SK-N-SH treated with all-trans-retinoic acid at 6 μM for 48 hours (cell line): ENCODE measurements at regions not wholly inside any gene's neighbourhood (a gene's known extent, or its start where the extent isn't known, plus 50 kb on each side); places are given as distances from the start of the nearest gene placed in this dataset.

Experiments
- ATAC-seq: fragments of 200-7000 bp; cut with Tn5 transposase; 3 replicates; pipeline ENCODE4 v1.9.1; 2020; ENCODE audit warnings: mild to moderate bottlenecking, moderate library complexity
- ARNTL ChIP-seq: fragments of 450-650 bp; formaldehyde crosslinking; IDR thresholded peaks from 2 replicates; pipeline ENCODE4 v1.5.0; 2020; ENCODE audit warnings: low read depth, mild to moderate bottlenecking, moderate library complexity, borderline replicate concordance
- BACH2 ChIP-seq: fragments of 250-450 bp; sonication (Bioruptor Pico); IDR thresholded peaks from 2 replicates; pipeline ENCODE4 v1.9.0; 2021; ENCODE audit warnings: mild to moderate bottlenecking, borderline replicate concordance
- CREB5 ChIP-seq: fragments of 250-450 bp; sonication (Bioruptor Pico); IDR thresholded peaks from 2 replicates; pipeline ENCODE4 v1.5.1; 2020; ENCODE audit warnings: low read depth, mild to moderate bottlenecking, moderate library complexity
- CSDC2 ChIP-seq: fragments of 250-450 bp; sonication (Bioruptor Pico); IDR thresholded peaks from 2 replicates; pipeline ENCODE4 v1.5.0; 2020; ENCODE audit warnings: mild to moderate bottlenecking, moderate library complexity
- CSRNP3 ChIP-seq: fragments of 250-450 bp; sonication (Bioruptor Pico); IDR thresholded peaks from 2 replicates; pipeline ENCODE4 v1.5.1; 2021; ENCODE audit warnings: mild to moderate bottlenecking, moderate library complexity
- ESRRG ChIP-seq: fragments of 250-450 bp; sonication (Bioruptor Pico); IDR thresholded peaks from 2 replicates; pipeline ENCODE4 v1.6.1; 2021; ENCODE audit warnings: mild to moderate bottlenecking
- GLIS3 ChIP-seq: fragments of 250-450 bp; sonication (Bioruptor Pico); IDR thresholded peaks from 2 replicates; pipeline ENCODE4 v1.5.0; 2020; ENCODE audit warnings: mild to moderate bottlenecking, moderate library complexity
- ISL1 ChIP-seq: fragments of 250-450 bp; sonication (Bioruptor Pico); IDR thresholded peaks from 2 replicates; pipeline ENCODE4 v2.1.2; 2022; ENCODE audit warnings: mild to moderate bottlenecking, moderate library complexity
- OSR1 ChIP-seq: fragments of 250-450 bp; sonication (Bioruptor Pico); IDR thresholded peaks from 2 replicates; pipeline ENCODE4 v1.8.0; 2022; ENCODE audit warnings: moderate library complexity, mild to moderate bottlenecking, inconsistent platforms
- PATZ1 ChIP-seq: fragments of 250-450 bp; sonication (Bioruptor Pico); IDR thresholded peaks from 2 replicates; pipeline ENCODE4 v1.8.0; 2020; ENCODE audit warnings: mild to moderate bottlenecking, moderate library complexity, borderline replicate concordance
- POU6F1 ChIP-seq: fragments of 250-450 bp; sonication (Bioruptor Pico); IDR thresholded peaks from 2 replicates; pipeline ENCODE4 v1.8.0; 2021; ENCODE audit warnings: low read depth, mild to moderate bottlenecking, moderate library complexity, borderline replicate concordance
- PPARA ChIP-seq: fragments of 250-450 bp; sonication (Bioruptor Pico); IDR thresholded peaks from 2 replicates; pipeline ENCODE4 v1.5.0; 2020; ENCODE audit warnings: mild to moderate bottlenecking, borderline replicate concordance
- RARB ChIP-seq: fragments of 250-450 bp; sonication (Bioruptor Pico); IDR thresholded peaks from 2 replicates; pipeline ENCODE4 v1.8.0; 2021; ENCODE audit warnings: mild to moderate bottlenecking, moderate library complexity
- SNAI2 ChIP-seq: fragments of 250-450 bp; sonication (Bioruptor Pico); IDR thresholded peaks from 2 replicates; pipeline ENCODE4 v1.5.0; 2020; ENCODE audit warnings: mild to moderate bottlenecking, moderate library complexity
- TCF4 ChIP-seq: fragments of 250-450 bp; sonication (Bioruptor Pico); IDR thresholded peaks from 2 replicates; pipeline ENCODE4 v1.8.0; 2021; ENCODE audit warnings: mild to moderate bottlenecking, moderate library complexity, borderline replicate concordance
- TSHZ2 ChIP-seq: fragments of 250-450 bp; sonication (Bioruptor Pico); IDR thresholded peaks from 2 replicates; pipeline ENCODE4 v1.5.0; 2020; ENCODE audit warnings: mild to moderate bottlenecking, moderate library complexity
- ZC3H10 ChIP-seq: fragments of 250-450 bp; sonication (Bioruptor Pico); IDR thresholded peaks from 2 replicates; pipeline ENCODE4 v1.5.1; 2021; ENCODE audit warnings: mild to moderate bottlenecking, moderate library complexity
- ZFP3 ChIP-seq: fragments of 250-450 bp; sonication (Bioruptor Pico); IDR thresholded peaks from 2 replicates; pipeline ENCODE4 v1.5.0; 2020; ENCODE audit warnings: mild to moderate bottlenecking, moderate library complexity
- ZFP30 ChIP-seq: fragments of 450-650 bp; formaldehyde crosslinking; IDR thresholded peaks from 2 replicates; pipeline ENCODE4 v1.5.0; 2022; ENCODE audit warnings: mild to moderate bottlenecking, moderate library complexity
- ZNF565 ChIP-seq: fragments of 450-650 bp; formaldehyde crosslinking; conservative IDR thresholded peaks from 2 replicates; pipeline ENCODE4 v1.5.0; 2020; ENCODE audit warnings: low read depth, mild to moderate bottlenecking, moderate library complexity
- ZNF70 ChIP-seq: fragments of 450-650 bp; formaldehyde crosslinking; IDR thresholded peaks from 2 replicates; pipeline ENCODE4 v1.5.0; 2020; ENCODE audit warnings: mild to moderate bottlenecking, moderate library complexity
- ZNF8 ChIP-seq: fragments of 450-650 bp; formaldehyde crosslinking; IDR thresholded peaks from 2 replicates; pipeline ENCODE4 v1.5.0; 2020; ENCODE audit warnings: mild to moderate bottlenecking, moderate library complexity

GRCh38 chr17:72004011-72004427 is 116.8 kb upstream of the SOX9 start:
- peak; percentile 24 for ATAC-seq
- TF ChIP-seq CSDC2 (CRISPR knock-in tag) (no peak), CSRNP3 (CRISPR knock-in tag) (no peak), ZNF565 (CRISPR knock-in tag) (no peak), ZC3H10 (CRISPR knock-in tag) (no peak), RARB (CRISPR knock-in tag) (no peak)
- TF ChIP-seq, all 23 proteins: peak for 0

- no peak; the same call in 2 of the 3 replicates for ATAC-seq
- TF ChIP-seq CSRNP3 (CRISPR knock-in tag) (no peak), CREB5 (no peak), ISL1 (CRISPR knock-in tag) (no peak), CSDC2 (CRISPR knock-in tag) (no peak), SNAI2 (no peak), BACH2 (no peak)
- TF ChIP-seq, all 23 proteins: peak for 0
These were observed 116.0 kb upstream of the SOX9 start for GRCh38 chr17:72004611-72005331.

GRCh38 chr17:72005332-72006163 is 115.3 kb upstream of the SOX9 start:
- no peak for ATAC-seq
- TF ChIP-seq ARNTL (CRISPR knock-in tag) (no peak), ZFP3 (CRISPR knock-in tag) (no peak), POU6F1 (CRISPR knock-in tag) (no peak), OSR1 (CRISPR knock-in tag) (no peak), CSDC2 (CRISPR knock-in tag) (no peak), RARB (CRISPR knock-in tag) (no peak), BACH2 (no peak), PPARA (CRISPR knock-in tag) (no peak), CREB5 (no peak), ISL1 (CRISPR knock-in tag) (no peak), ZFP30 (no peak), GLIS3 (no peak), ESRRG (no peak), PATZ1 (no peak), TCF4 (CRISPR knock-in tag) (no peak), ZNF565 (CRISPR knock-in tag) (no peak), ZNF8 (CRISPR knock-in tag) (no peak), CSRNP3 (CRISPR knock-in tag) (no peak), TSHZ2 (CRISPR knock-in tag) (no peak), ZNF70 (CRISPR knock-in tag) (no peak)
